NCI-H146 treated with DMSO at 0.1 percent for 48 hours (cell line): ENCODE measurements at regions not wholly inside any gene's neighbourhood (a gene's known extent, or its start where the extent isn't known, plus 50 kb on each side); places are given as distances from the start of the nearest gene placed in this dataset.
"Not testable (repeated sequence)": the region's sequence is repeated elsewhere in the genome, so short reads cannot be mapped to it uniquely, and the experiment has no call there.

Experiments used
- DNase-seq: peaks from one replicate; lab custom pipeline; 2025; ENCODE audit not compliant: unreplicated experiment; lab: John Stamatoyannopoulos, UW

GRCh38 chr4:71204056-71204455, 134.8 kb upstream of the SLC4A4 start:
- no peak for DNase-seq

- no peak for DNase-seq
Measured at GRCh38 chr4:71206763-71207162, 132.1 kb upstream of the SLC4A4 start.

- no peak for DNase-seq
Measured at GRCh38 chr4:71209161-71209560, 129.7 kb upstream of the SLC4A4 start.

GRCh38 chr4:71210823-71211222, 128.0 kb upstream of the SLC4A4 start:
- no peak for DNase-seq

GRCh38 chr4:71211748-71212147, 127.1 kb upstream of the SLC4A4 start:
- DNase-seq: no peak

GRCh38 chr4:71212216-71212615, 126.6 kb upstream of the SLC4A4 start:
- no peak for DNase-seq

GRCh38 chr4:71214578-71214977, 124.2 kb upstream of the SLC4A4 start:
- DNase-seq: no peak

- no peak for DNase-seq
Measured at GRCh38 chr4:71216316-71216959, 122.4 kb upstream of the SLC4A4 start.

GRCh38 chr4:71217688-71218087, 121.1 kb upstream of the SLC4A4 start:
- no peak for DNase-seq

GRCh38 chr4:71220848-71221247, 118.0 kb upstream of the SLC4A4 start:
- not testable (repeated sequence) for DNase-seq

GRCh38 chr4:71221510-71222466, 117.0 kb upstream of the SLC4A4 start:
- no peak for DNase-seq

GRCh38 chr4:71222661-71223060, 116.2 kb upstream of the SLC4A4 start:
- DNase-seq: no peak

- DNase-seq: no peak
Measured at GRCh38 chr4:71229477-71230270, 109.1 kb upstream of the SLC4A4 start.

- DNase-seq: no peak
Measured at GRCh38 chr4:71230271-71231128, 108.3 kb upstream of the SLC4A4 start.

- no peak for DNase-seq
Measured at GRCh38 chr4:71231129-71232055, 107.4 kb upstream of the SLC4A4 start.

GRCh38 chr4:71232056-71232430, 106.8 kb upstream of the SLC4A4 start:
- DNase-seq: no peak

- DNase-seq: no peak
Measured at GRCh38 chr4:71232846-71233245, 106.0 kb upstream of the SLC4A4 start.

- DNase-seq: no peak
Measured at GRCh38 chr4:71235311-71236201, 103.3 kb upstream of the SLC4A4 start.

- no peak for DNase-seq
Measured at GRCh38 chr4:71236226-71236625, 102.6 kb upstream of the SLC4A4 start.
